Esophagus muscularis mucosa (tissue), 4 donors: ENCODE measurements at regions not wholly inside any gene's neighbourhood (a gene's known extent, or its start where the extent isn't known, plus 50 kb on each side); places are given as distances from the start of the nearest gene placed in this dataset.

Experiments
- DNase-seq: peaks from one replicate; pipeline ENCODE4 v3.0.0-alpha.2; 2017; ENCODE audit errors: extremely low spot score
- H3K27ac ChIP-seq, 4 donors: fragments of 200-600 bp; sonication (generic); replicated peaks in 1 of 4; 1 replicate in 3 of 4; 2 replicates in 1 of 4; pipeline ENCODE4 v1.5.1; 2016 to 2019; ENCODE audit warnings: mild to moderate bottlenecking in 1 of 4
- H3K27me3 ChIP-seq, 4 donors: fragments of 200-600 bp; sonication (generic); one replicate each; pipeline versions ENCODE4 v1.5.1 to v1.6.0; 2016 to 2019
- H3K36me3 ChIP-seq, 4 donors: fragments of 200-600 bp; sonication (generic); one replicate each; pipeline ENCODE4 v1.5.1; 2016 to 2019
- H3K4me1 ChIP-seq, 4 donors: fragments of 200-600 bp; sonication (generic); one replicate each; pipeline ENCODE4 v1.5.1; 2016 to 2019
- H3K4me3 ChIP-seq, 4 donors: fragments of 200-600 bp; sonication (generic); 1 replicate in 2 of 4; 2 replicates in 2 of 4; pipeline ENCODE4 v1.5.1; 2016 to 2019; ENCODE audit warnings: mild to moderate bottlenecking in 4 of 4, moderate library complexity in 1 of 4
- H3K9me3 ChIP-seq, 4 donors: fragments of 200-600 bp; sonication (generic); 1 replicate in 3 of 4; 2 replicates in 1 of 4; pipeline ENCODE4 v1.5.1; 2016 to 2019
- EP300 ChIP-seq: sonication (generic); formaldehyde crosslinking; IDR thresholded peaks from one replicate; pipeline ENCODE4 v1.6.1; 2017; ENCODE audit warnings: antibody characterized with exemption
- POLR2A ChIP-seq: fragments of 450-650 bp; IDR thresholded peaks from one replicate; pipeline ENCODE4 v1.6.1; 2017; ENCODE audit warnings: antibody characterized with exemption, moderate library complexity, mild to moderate bottlenecking, low read depth
- POLR2AphosphoS5 ChIP-seq, 2 donors: sonication (generic); formaldehyde crosslinking; IDR thresholded peaks; one replicate each; pipeline ENCODE4 v1.6.1; 2017; ENCODE audit warnings: antibody characterized with exemption in 2 of 2
- WGBS: methylation state at CpG from one replicate; pipeline ENCODE4 v1.1.5; 2018; 5-methylcytosine and 5-hydroxymethylcytosine counted together
- intact Hi-C: fragments of 100-400 bp; cut with DNase I; formaldehyde crosslinking; loops from one replicate; pipeline ENCODE4 v1.15.1; 2023
- TF ChIP-seq, protein P1 (sequence below), 3 experiments: fragments of 200-600 bp in 2 of 3; fragments of 450-650 bp in 1 of 3; sonication (generic) in 2 of 3; IDR thresholded peaks; one replicate each; pipeline ENCODE4 v1.5.1; 2017 to 2019; ENCODE audit warnings: antibody characterized with exemption in 3 of 3, mild to moderate bottlenecking in 2 of 3, moderate library complexity in 1 of 3

GRCh38 chr22:26827611-26828010 is 170.2 kb downstream of the MIAT start:
- Histone ChIP-seq H3K4me1 (no peaks in the 10 kb centered on the region), H3K4me3 (no peak overlapping the region), H3K36me3 (no peaks in the 10 kb centered on the region), H3K9me3 (no peaks in the 10 kb centered on the region), H3K27ac (no peak overlapping the region), H3K27me3 (no peaks in the 10 kb centered on the region)
- TF ChIP-seq EP300 (no peak), POLR2AphosphoS5 (IDR thresholded peaks at IDR 0.05) (no peak), POLR2A (no peak)
- TF ChIP-seq, protein P1, sequence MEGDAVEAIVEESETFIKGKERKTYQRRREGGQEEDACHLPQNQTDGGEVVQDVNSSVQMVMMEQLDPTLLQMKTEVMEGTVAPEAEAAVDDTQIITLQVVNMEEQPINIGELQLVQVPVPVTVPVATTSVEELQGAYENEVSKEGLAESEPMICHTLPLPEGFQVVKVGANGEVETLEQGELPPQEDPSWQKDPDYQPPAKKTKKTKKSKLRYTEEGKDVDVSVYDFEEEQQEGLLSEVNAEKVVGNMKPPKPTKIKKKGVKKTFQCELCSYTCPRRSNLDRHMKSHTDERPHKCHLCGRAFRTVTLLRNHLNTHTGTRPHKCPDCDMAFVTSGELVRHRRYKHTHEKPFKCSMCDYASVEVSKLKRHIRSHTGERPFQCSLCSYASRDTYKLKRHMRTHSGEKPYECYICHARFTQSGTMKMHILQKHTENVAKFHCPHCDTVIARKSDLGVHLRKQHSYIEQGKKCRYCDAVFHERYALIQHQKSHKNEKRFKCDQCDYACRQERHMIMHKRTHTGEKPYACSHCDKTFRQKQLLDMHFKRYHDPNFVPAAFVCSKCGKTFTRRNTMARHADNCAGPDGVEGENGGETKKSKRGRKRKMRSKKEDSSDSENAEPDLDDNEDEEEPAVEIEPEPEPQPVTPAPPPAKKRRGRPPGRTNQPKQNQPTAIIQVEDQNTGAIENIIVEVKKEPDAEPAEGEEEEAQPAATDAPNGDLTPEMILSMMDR (IDR thresholded peaks at IDR 0.05): no peak
- 86% methylated on average over 4 of the region's 4 CpGs for WGBS
- no peak for DNase-seq
- intact Hi-C loops: no loop called here

- H3K4me1 ChIP-seq: no peaks in the 10 kb centered on the region
- H3K36me3 ChIP-seq: no peaks in the 10 kb centered on the region
- TF ChIP-seq, protein P1 (IDR thresholded peaks at IDR 0.05): no peak
- TF ChIP-seq POLR2A (no peak), EP300 (no peak), POLR2AphosphoS5 (IDR thresholded peaks at IDR 0.05) (no peak)
- 96% methylated on average over 3 of the region's 3 CpGs for WGBS
- H3K9me3 ChIP-seq: no peaks in the 10 kb centered on the region
- H3K27ac ChIP-seq: no peak overlapping the region
- DNase-seq: no peak
- no peak overlapping the region for H3K4me3 ChIP-seq
- no peaks in the 10 kb centered on the region for H3K27me3 ChIP-seq
- intact Hi-C loops: no loop called here
Observed at GRCh38 chr22:26828311-26828710, 170.9 kb downstream of the MIAT start.

GRCh38 chr22:26830837-26831236 is 173.4 kb downstream of the MIAT start:
- H3K4me1 ChIP-seq: no peaks in the 10 kb centered on the region
- no peak for TF ChIP-seq POLR2AphosphoS5 (IDR thresholded peaks at IDR 0.05)
- TF ChIP-seq POLR2A: no peak
- TF ChIP-seq, protein P1 (IDR thresholded peaks at IDR 0.05): no peak
- no peak for TF ChIP-seq EP300
- no peak overlapping the region for H3K4me3 ChIP-seq
- no peaks in the 10 kb centered on the region for H3K27me3 ChIP-seq
- H3K9me3 ChIP-seq: no peaks in the 10 kb centered on the region
- H3K36me3 ChIP-seq: no peaks in the 10 kb centered on the region
- intact Hi-C loops: no loop called here
- 64% methylated on average over 4 of the region's 4 CpGs for WGBS
- H3K27ac ChIP-seq: no peak overlapping the region
- no peak for DNase-seq

DNA sequence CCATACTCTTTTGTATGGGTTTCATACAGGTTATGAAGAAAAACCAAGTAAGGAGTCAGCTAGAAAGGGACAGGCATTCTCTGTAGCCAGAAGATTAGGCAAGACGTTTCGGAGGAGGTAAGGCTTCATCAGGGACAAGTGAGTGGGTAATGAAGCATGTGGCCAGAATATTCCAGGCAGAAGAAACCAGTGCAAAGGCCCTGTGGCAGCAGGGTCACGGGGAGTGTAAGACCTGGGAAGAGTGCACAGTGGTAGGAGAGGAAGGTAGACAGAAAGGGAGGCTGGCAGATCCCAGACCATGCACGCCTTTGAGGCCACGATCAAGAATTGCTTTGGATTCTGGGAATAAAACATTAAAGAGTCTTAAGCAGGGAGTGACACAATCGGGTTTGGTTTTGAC is 177.6 kb downstream of the MIAT start:
- no peak overlapping the region for H3K27ac ChIP-seq
- intact Hi-C loops: no loop called here
- 89% methylated on average over 6 of the region's 6 CpGs for WGBS
- H3K9me3 ChIP-seq: no peaks in the 10 kb centered on the region
- TF ChIP-seq EP300: no peak
- TF ChIP-seq POLR2AphosphoS5 (IDR thresholded peaks at IDR 0.05): no peak
- TF ChIP-seq, protein P1 (IDR thresholded peaks at IDR 0.05): no peak
- no peak for TF ChIP-seq POLR2A
- H3K27me3 ChIP-seq: no peaks in the 10 kb centered on the region
- H3K4me1 ChIP-seq: no peaks in the 10 kb centered on the region
- DNase-seq: no peak
- no peaks in the 10 kb centered on the region for H3K36me3 ChIP-seq
- no peak overlapping the region for H3K4me3 ChIP-seq

DNA sequence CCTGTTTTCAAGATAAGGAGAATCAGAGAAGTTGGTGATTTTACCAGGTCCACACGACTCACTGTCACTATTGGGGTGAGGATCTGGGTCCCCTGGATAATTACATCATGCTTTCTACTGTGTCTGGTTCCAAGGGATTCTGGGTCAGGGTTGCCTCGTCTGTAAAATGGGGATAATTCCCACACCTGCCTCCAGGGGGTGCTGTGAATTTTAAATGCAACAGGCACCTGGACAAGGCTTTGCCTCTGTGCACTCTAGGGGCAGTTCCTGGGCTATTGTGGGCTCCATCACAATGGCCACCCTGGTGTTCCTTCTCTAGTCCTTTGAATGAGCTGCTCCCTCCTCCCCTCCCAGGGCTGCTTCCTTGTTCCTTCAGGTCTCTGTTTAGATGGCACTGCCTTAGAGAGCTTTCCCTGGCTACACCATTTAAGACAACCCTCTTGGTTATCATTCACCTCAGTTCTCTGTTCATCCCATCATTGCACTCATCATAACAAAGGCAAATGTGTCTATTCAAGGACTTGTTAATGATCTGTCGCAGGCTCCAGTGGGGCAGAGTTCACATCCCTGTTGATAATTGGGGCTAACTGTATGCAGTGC is 178.6 kb downstream of the MIAT start:
- Histone ChIP-seq H3K27me3 (no peaks in the 10 kb centered on the region), H3K9me3 (no peaks in the 10 kb centered on the region), H3K4me1 (no peaks in the 10 kb centered on the region), H3K4me3 (no peak overlapping the region), H3K27ac (no peak overlapping the region), H3K36me3 (no peaks in the 10 kb centered on the region)
- WGBS: 75% methylated on average over 2 of the region's 3 CpGs
- no peak for DNase-seq
- TF ChIP-seq POLR2A: no peak
- no peak for TF ChIP-seq EP300
- TF ChIP-seq, protein P1 (IDR thresholded peaks at IDR 0.05): peak; percentile 44 to 65 (median 55)
- TF ChIP-seq POLR2AphosphoS5 (IDR thresholded peaks at IDR 0.05): no peak
- intact Hi-C loops: no loop called here
